ENCODE measurements at regions not wholly inside any gene's neighbourhood (a gene's known extent, or its start where the extent isn't known, plus 50 kb on each side); places are given as distances from the start of the nearest gene placed in this dataset.

DNA sequence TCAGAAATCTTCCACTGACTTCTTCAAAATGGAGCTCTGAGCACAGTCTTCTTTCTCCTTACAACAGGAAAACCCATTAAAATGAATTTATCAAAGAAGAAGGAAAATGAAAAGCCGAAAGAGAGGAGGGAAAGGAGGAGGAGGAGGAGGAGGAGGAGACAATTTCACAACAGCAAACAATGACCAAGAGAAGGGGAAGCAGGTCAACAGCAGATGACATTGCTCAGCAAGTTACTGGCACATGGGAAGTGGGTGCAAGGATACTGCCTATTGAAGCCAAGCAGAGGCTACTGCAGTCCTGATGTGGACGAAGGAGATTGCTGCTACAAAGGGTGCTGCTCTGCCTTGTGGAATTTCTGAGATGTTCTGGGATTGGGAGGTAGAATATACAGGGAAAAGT is 140.0 kb upstream of the FOXN2 start:
- TF ChIP-seq POLR2A (IDR thresholded peaks at IDR 0.05; ENCODE audit: low read length), result no peak
- TF ChIP-seq GATA1 (IDR thresholded peaks at IDR 0.05; ENCODE audit: low read depth, low read length), result no peak
